ENCODE measurements at regions not wholly inside any gene's neighbourhood (a gene's known extent, or its start where the extent isn't known, plus 50 kb on each side); places are given as distances from the start of the nearest gene placed in this dataset.
"Not testable (repeated sequence)": the region's sequence is repeated elsewhere in the genome, so short reads cannot be mapped to it uniquely, and the experiment has no call there.

DNA sequence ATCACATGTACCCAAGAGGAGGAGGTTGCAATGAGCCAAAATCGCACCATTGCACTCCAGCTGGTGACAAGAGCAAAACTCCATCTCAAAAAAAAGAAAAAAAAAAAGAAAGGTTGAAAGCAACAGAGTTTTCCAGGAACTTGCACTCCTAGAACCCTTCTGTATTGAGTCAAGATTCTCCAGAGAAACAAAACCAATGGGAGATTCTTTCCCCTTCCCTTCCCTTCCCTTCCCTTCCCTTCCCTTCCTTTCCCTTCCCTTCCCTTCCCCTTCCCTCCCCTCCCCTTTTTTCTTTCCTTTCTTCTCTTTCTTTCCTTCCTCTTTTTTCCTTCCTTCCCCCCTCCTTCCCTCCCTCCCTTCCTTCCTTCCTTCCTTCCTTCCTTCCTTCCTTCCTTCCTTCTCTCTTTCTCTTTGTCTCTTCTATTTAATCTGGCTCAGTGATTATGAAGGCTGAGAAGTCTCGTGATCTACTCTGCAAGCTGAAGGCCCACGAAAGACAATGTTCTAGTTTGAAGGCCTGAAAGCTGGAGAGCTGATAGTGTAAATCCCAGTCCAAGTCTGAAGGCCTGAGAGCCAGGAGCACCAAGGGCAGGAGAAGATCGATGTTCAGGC, 59.6 kb upstream of the CNTLN start:
- no peak for DNase-seq (ENCODE audit: extremely low spot score)
- ChIA-PET CTCF (no interaction called here), POLR2A (no interaction called here)
- TF ChIP-seq SUZ12 (IDR thresholded peaks at IDR 0.05) = no peak
- TF ChIP-seq, protein P1, sequence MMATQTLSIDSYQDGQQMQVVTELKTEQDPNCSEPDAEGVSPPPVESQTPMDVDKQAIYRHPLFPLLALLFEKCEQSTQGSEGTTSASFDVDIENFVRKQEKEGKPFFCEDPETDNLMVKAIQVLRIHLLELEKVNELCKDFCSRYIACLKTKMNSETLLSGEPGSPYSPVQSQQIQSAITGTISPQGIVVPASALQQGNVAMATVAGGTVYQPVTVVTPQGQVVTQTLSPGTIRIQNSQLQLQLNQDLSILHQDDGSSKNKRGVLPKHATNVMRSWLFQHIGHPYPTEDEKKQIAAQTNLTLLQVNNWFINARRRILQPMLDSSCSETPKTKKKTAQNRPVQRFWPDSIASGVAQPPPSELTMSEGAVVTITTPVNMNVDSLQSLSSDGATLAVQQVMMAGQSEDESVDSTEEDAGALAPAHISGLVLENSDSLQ (IDR thresholded peaks at IDR 0.05) = no peak
- no peak for TF ChIP-seq ARNT (IDR thresholded peaks at IDR 0.05)
- no peak for TF ChIP-seq ZNF384 (IDR thresholded peaks at IDR 0.05)
- TF ChIP-seq L3MBTL2 (conservative IDR thresholded peaks at IDR 0.05) = no peak
- TF ChIP-seq FOXK2 (IDR thresholded peaks at IDR 0.05) = no peak
- TF ChIP-seq NFRKB (IDR thresholded peaks at IDR 0.05) = no peak
- no peak for TF ChIP-seq HDGF (IDR thresholded peaks at IDR 0.05; ENCODE audit: borderline replicate concordance)
- TF ChIP-seq FOXA1 (IDR thresholded peaks at IDR 0.05) = no peak
- no peak for TF ChIP-seq FOXM1 (IDR thresholded peaks at IDR 0.05; ENCODE audit: borderline replicate concordance)
- no peak for TF ChIP-seq TARDBP (IDR thresholded peaks at IDR 0.05)
- no peak for TF ChIP-seq BHLHE40 (IDR thresholded peaks at IDR 0.05; ENCODE audit: borderline replicate concordance)

DNA sequence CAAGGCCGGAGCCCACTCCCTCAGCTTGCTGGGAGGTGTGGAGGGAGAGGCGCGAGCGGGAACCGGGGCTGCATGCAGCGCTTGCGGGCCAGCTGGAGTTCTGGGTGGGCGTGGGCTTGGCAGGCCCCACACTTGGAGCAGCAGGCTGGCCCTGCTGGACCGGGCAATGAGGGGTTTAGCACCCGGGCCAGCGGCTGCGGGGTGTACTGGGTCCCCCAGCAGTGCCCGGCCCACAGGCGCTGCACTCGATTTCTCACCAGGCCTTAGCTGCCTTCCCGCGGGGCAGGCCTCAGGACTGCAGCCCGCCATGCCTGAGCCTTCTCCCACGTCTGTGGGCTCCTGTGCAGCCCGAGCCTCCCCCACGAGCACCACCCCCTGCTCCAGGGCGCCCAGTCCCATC, 62.3 kb upstream of the CNTLN start:
- CTCF ChIA-PET; POLR2A ChIA-PET; DNase-seq (ENCODE audit: extremely low spot score): not testable (repeated sequence)

DNA sequence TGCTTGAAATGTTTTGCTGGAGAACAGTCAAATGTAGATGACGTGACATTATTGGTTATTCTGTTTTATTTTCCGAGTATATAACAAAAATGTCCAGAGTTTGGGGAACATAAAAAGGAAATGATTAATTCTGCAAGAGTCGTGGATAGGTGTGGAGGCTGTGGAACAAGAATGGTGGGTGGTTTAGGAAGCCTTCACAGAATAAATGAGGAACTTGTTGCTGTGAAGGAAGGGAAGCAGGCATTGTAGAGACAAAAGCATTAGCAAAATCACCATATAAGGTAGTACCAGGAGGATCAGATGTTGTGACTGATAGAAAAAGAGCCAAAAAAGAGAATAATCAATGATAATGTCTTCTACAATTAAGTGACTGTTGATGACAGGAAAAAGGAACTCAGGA, 66.2 kb upstream of the CNTLN start:
- CTCF ChIA-PET = no interaction called here
- TF ChIP-seq, protein P1 (IDR thresholded peaks at IDR 0.05) = no peak
- no peak for TF ChIP-seq HDGF (IDR thresholded peaks at IDR 0.05; ENCODE audit: borderline replicate concordance)
- TF ChIP-seq L3MBTL2 (conservative IDR thresholded peaks at IDR 0.05) = no peak
- TF ChIP-seq FOXM1 (IDR thresholded peaks at IDR 0.05; ENCODE audit: borderline replicate concordance) = no peak
- TF ChIP-seq ARNT (IDR thresholded peaks at IDR 0.05) = no peak
- no peak for TF ChIP-seq SUZ12 (IDR thresholded peaks at IDR 0.05)
- TF ChIP-seq FOXK2 (IDR thresholded peaks at IDR 0.05) = no peak
- TF ChIP-seq LEF1 (IDR thresholded peaks at IDR 0.05; ENCODE audit: borderline replicate concordance) = no peak
- no peak for TF ChIP-seq TARDBP (IDR thresholded peaks at IDR 0.05)
- POLR2A ChIA-PET = no interaction called here
- DNase-seq (ENCODE audit: extremely low spot score) = no peak

DNA sequence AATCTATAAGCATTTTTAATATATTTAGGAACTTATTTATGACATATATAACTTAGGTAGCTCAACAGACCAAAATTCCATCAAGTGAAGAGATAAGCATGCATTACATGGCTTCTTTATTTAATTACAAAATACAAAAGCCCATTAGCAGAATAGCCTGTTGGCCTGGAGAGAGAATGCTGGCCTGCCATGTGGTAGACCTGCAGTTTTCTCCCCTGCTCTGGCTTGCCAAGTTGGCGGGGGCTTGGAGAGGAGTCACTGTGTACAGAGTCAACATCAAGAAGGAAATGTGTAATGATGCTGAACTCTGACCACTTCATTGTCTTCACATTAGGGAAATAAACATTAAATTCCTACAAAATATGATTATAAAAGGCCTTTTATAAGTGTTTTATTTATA, 69.8 kb upstream of the CNTLN start:
- CTCF ChIA-PET = interaction anchor here (0.6 kb wide), 1 partner anchor 1370 kb away, joined by 4 read pairs; no protein-coding TSS in a partner anchor
- no peak for TF ChIP-seq ELF4 (IDR thresholded peaks at IDR 0.05)
- TF ChIP-seq NFRKB (IDR thresholded peaks at IDR 0.05) = no peak
- TF ChIP-seq L3MBTL2 (conservative IDR thresholded peaks at IDR 0.05) = no peak
- TF ChIP-seq LEF1 (IDR thresholded peaks at IDR 0.05; ENCODE audit: borderline replicate concordance) = no peak
- TF ChIP-seq CTBP1 (IDR thresholded peaks at IDR 0.05; ENCODE audit: borderline replicate concordance) = no peak
- no peak for TF ChIP-seq FOXM1 (IDR thresholded peaks at IDR 0.05; ENCODE audit: borderline replicate concordance)
- no peak for TF ChIP-seq BHLHE40 (IDR thresholded peaks at IDR 0.05; ENCODE audit: borderline replicate concordance)
- no peak for TF ChIP-seq SP1 (IDR thresholded peaks at IDR 0.05)
- no peak for TF ChIP-seq ZNF384 (IDR thresholded peaks at IDR 0.05)
- TF ChIP-seq FOXK2 (IDR thresholded peaks at IDR 0.05) = no peak
- TF ChIP-seq ARNT (IDR thresholded peaks at IDR 0.05) = no peak
- no peak for TF ChIP-seq TARDBP (IDR thresholded peaks at IDR 0.05)
- TF ChIP-seq SUZ12 (IDR thresholded peaks at IDR 0.05) = no peak
- TF ChIP-seq, protein P1 (IDR thresholded peaks at IDR 0.05) = no peak
- no peak for TF ChIP-seq HDGF (IDR thresholded peaks at IDR 0.05; ENCODE audit: borderline replicate concordance)
- no peak for TF ChIP-seq FOXA1 (IDR thresholded peaks at IDR 0.05)
- POLR2A ChIA-PET = no interaction called here
- DNase-seq (ENCODE audit: extremely low spot score) = no peak

DNA sequence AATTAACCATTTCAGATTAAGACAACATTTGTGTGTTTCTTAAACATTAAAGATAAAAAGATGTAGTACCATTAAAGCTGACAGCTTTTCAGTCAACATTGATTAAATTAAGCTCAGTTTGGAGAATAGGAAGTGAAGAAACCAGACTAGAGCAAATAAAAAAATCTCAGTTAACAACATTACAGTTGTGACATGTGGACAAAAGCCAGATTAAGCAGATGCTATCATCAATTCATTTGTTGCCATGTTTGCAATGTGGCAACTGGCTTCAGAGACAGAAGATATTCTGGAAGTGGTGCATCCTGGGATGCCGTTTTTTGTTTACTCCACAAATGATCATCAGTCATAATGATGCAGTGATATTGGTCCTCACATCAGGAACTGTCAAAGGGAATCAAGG, 70.3 kb upstream of the CNTLN start:
- ChIA-PET POLR2A (no interaction called here), CTCF (no interaction called here)
- DNase-seq (ENCODE audit: extremely low spot score) = no peak
- no peak for TF ChIP-seq ARNT (IDR thresholded peaks at IDR 0.05)
- TF ChIP-seq HDGF (IDR thresholded peaks at IDR 0.05; ENCODE audit: borderline replicate concordance) = no peak
- TF ChIP-seq, protein P1 (IDR thresholded peaks at IDR 0.05) = no peak
- no peak for TF ChIP-seq NFRKB (IDR thresholded peaks at IDR 0.05)
- TF ChIP-seq TARDBP (IDR thresholded peaks at IDR 0.05) = no peak

DNA sequence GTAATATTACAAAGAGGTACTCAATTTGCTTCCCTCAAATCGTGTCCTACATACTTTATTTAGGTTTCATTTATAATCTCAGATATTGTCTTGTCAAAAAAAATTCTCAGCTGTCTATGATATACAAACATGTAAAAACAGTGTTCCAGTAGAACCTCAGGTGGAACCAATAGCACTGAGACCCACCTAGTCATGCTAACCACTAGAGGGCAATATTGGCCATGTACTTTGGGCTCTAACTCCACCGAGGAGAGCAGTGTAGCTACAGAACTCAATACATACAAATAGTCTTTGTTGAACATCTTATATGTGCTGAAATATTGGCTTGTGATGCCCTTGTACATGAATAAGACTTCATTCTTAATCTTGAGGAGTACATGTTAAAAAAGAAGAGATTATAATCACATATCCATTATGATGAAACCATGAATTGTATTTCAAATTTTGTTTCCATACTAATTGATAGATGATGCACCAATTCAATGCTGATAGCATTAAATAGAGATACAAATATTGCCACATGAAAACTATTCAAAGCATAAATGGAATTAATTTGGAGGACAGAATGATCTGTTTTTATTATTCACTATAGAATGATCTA, 71.2 kb upstream of the CNTLN start:
- TF ChIP-seq LEF1 (IDR thresholded peaks at IDR 0.05; ENCODE audit: borderline replicate concordance) (no peak), FOXA1 (IDR thresholded peaks at IDR 0.05) (no peak), HDGF (IDR thresholded peaks at IDR 0.05; ENCODE audit: borderline replicate concordance) (no peak), BHLHE40 (IDR thresholded peaks at IDR 0.05; ENCODE audit: borderline replicate concordance) (no peak)
- DNase-seq (ENCODE audit: extremely low spot score) = peak; percentile 43
- POLR2A ChIA-PET = no interaction called here
- CTCF ChIA-PET = interaction anchor here (0.7 to 1.3 kb wide), 4 partner anchors 10 to 400 kb away, joined by 3 to 8 read pairs (median 4); no protein-coding TSS in a partner anchor

Data from HEK293T (cell line).